SK-N-SH (cell line): ENCODE measurements at regions not wholly inside any gene's neighbourhood (a gene's known extent, or its start where the extent isn't known, plus 50 kb on each side); places are given as distances from the start of the nearest gene placed in this dataset.

Experiments
- CTCF ChIA-PET: fragments of 300-600, 350-600 bp; formaldehyde crosslinking; extraction: SDS; loops from one replicate; lab custom pipeline; 2021; lab: Yijun Ruan, JAX
- POLR2A ChIA-PET: fragments of 350-600 bp; sonication (Branson Sonifier 250); formaldehyde crosslinking; extraction: SDS; loops from one replicate; lab custom pipeline; 2020; ENCODE audit warnings: antibody characterized with exemption, inconsistent platforms; lab: Yijun Ruan, JAX
- DNase-seq: peaks from one replicate; pipeline ENCODE4 v3.0.0; 2012
- H2AFZ ChIP-seq: fragments of 200-600 bp; sonication (generic); 2 replicates; pipeline ENCODE4 v1.8.1; 2016; ENCODE audit warnings: antibody characterized with exemption, mild to moderate bottlenecking, low read depth
- H3F3A ChIP-seq: fragments of 200-600 bp; sonication (generic); replicated peaks from 2 replicates; pipeline ENCODE3; 2016; ENCODE audit warnings: antibody characterized with exemption, mild to moderate bottlenecking; ENCODE audit not compliant: insufficient read depth
- H3K27ac ChIP-seq, 2 experiments: fragments of 200-500 bp in 1 of 2; fragments of 200-600 bp in 1 of 2; sonication (Bioruptor generic) in 1 of 2; sonication (generic), shearing (Covaris generic) in 1 of 2; 2 replicates each; pipeline versions ENCODE4 v1.5.1 to v1.6.1; 2014 to 2016; ENCODE audit warnings: low read depth in 2 of 2, inconsistent platforms in 1 of 2, low read length in 1 of 2, mild to moderate bottlenecking in 1 of 2, mixed read lengths in 1 of 2
- H3K27me3 ChIP-seq: fragments of 200-600 bp; sonication (generic), shearing (Covaris generic); 2 replicates; pipeline ENCODE4 v1.6.1; 2016; ENCODE audit warnings: mixed run types; ENCODE audit not compliant: insufficient read depth
- H3K36me3 ChIP-seq, 2 experiments: fragments of 200-500 bp in 1 of 2; fragments of 200-600 bp in 1 of 2; sonication (Bioruptor generic) in 1 of 2; sonication (generic) in 1 of 2; replicated peaks in 1 of 2; 2 replicates each; pipeline versions ENCODE3 to v1.5.1; 2014 to 2016; ENCODE audit warnings: low read length in 1 of 2, mild to moderate bottlenecking in 1 of 2; ENCODE audit not compliant: insufficient read depth in 2 of 2, control insufficient read depth in 1 of 2
- H3K4me1 ChIP-seq, 2 experiments: fragments of 200-500 bp in 1 of 2; fragments of 200-600 bp in 1 of 2; sonication (Bioruptor generic) in 1 of 2; sonication (generic), shearing (Covaris generic) in 1 of 2; 2 replicates each; pipeline versions ENCODE4 v1.5.1 to v1.6.1; 2014 to 2016; ENCODE audit warnings: low read depth in 1 of 2, low read length in 1 of 2, mixed run types in 1 of 2; ENCODE audit not compliant: insufficient read depth in 2 of 2, control insufficient read depth in 1 of 2
- H3K4me2 ChIP-seq: fragments of 200-600 bp; sonication (generic), shearing (Covaris generic); 2 replicates; pipeline ENCODE4 v1.6.1; 2017; ENCODE audit warnings: mixed run types
- H3K4me3 ChIP-seq, 2 experiments: fragments of 200-500 bp in 1 of 2; fragments of 200-600 bp in 1 of 2; sonication (Bioruptor generic) in 1 of 2; sonication (generic), shearing (Covaris generic) in 1 of 2; 2 replicates each; pipeline versions ENCODE4 v1.5.1 to v1.8.1; 2014 to 2016; ENCODE audit warnings: low read depth in 2 of 2, inconsistent platforms in 1 of 2, low read length in 1 of 2, mild to moderate bottlenecking in 1 of 2, mixed read lengths in 1 of 2, moderate library complexity in 1 of 2
- H3K79me2 ChIP-seq: fragments of 200-600 bp; sonication (generic); 2 replicates; pipeline ENCODE4 v1.8.1; 2017; ENCODE audit warnings: mild to moderate bottlenecking; ENCODE audit not compliant: insufficient read depth
- H3K9ac ChIP-seq: fragments of 200-600 bp; sonication (generic); 2 replicates; pipeline ENCODE4 v1.6.1; 2017; ENCODE audit warnings: mixed run types
- H3K9me2 ChIP-seq: fragments of 200-600 bp; sonication (generic); 2 replicates; pipeline ENCODE4 v1.6.1; 2017; ENCODE audit warnings: mixed run types
- H3K9me3 ChIP-seq: fragments of 200-600 bp; sonication (generic); 2 replicates; pipeline ENCODE4 v1.6.1; 2017; ENCODE audit warnings: mixed run types, mild to moderate bottlenecking, moderate library complexity
- H4K20me1 ChIP-seq: fragments of 200-600 bp; sonication (generic); 2 replicates; pipeline ENCODE4 v1.6.1; 2017; ENCODE audit warnings: mild to moderate bottlenecking, mixed run types; ENCODE audit not compliant: insufficient read depth
- CHD2 ChIP-seq: fragments of 150-350 bp; IDR thresholded peaks from 2 replicates; pipeline ENCODE4 v1.6.1; 2018; ENCODE audit warnings: low read length; ENCODE audit not compliant: partially characterized antibody
- EP300 ChIP-seq, 2 experiments: IDR thresholded peaks; 2 replicates each; pipeline versions ENCODE4 v1.4.0 to v1.6.1; 2012; ENCODE audit warnings: borderline replicate concordance in 1 of 2, low read depth in 1 of 2, low read length in 1 of 2
- EZH2phosphoT487 ChIP-seq: fragments of 200-600 bp; sonication (generic); IDR thresholded peaks from 2 replicates; pipeline ENCODE4 v1.6.1; 2017; ENCODE audit warnings: low read depth, mixed run types, mild to moderate bottlenecking, antibody characterized with exemption, moderate library complexity, borderline replicate concordance
- FOSL2 ChIP-seq: IDR thresholded peaks from 2 replicates; pipeline ENCODE4 v1.4.0; 2012; ENCODE audit warnings: low read depth, mild to moderate bottlenecking, moderate library complexity, borderline replicate concordance
- FOXJ3 ChIP-seq: sonication (generic); formaldehyde crosslinking; IDR thresholded peaks from 2 replicates; pipeline ENCODE4 v1.5.1; 2020; ENCODE audit warnings: mild to moderate bottlenecking, missing genetic modification reagents
- FOXM1 ChIP-seq: IDR thresholded peaks from 2 replicates; pipeline ENCODE4 v1.4.0; 2012; ENCODE audit warnings: low read depth, mild to moderate bottlenecking
- GATA2 ChIP-seq: sonication (generic); formaldehyde crosslinking; IDR thresholded peaks from 2 replicates; pipeline ENCODE4 v1.5.0; 2020; ENCODE audit warnings: mild to moderate bottlenecking, missing genetic modification reagents
- JUND ChIP-seq: IDR thresholded peaks from 2 replicates; pipeline ENCODE4 v1.4.0; 2012
- MXI1 ChIP-seq: IDR thresholded peaks from 2 replicates; pipeline ENCODE4 v1.6.1; 2012; ENCODE audit warnings: mild to moderate bottlenecking, low read depth, low read length, improper control_type of control experiment
- NFIC ChIP-seq: IDR thresholded peaks from 2 replicates; pipeline ENCODE4 v1.4.0; 2012; ENCODE audit warnings: borderline replicate concordance
- RAD21 ChIP-seq: IDR thresholded peaks from 2 replicates; pipeline ENCODE4 v1.6.1; 2012; ENCODE audit warnings: mild to moderate bottlenecking, low read length
- RCOR1 ChIP-seq: fragments of 150-350 bp; IDR thresholded peaks from 2 replicates; pipeline ENCODE4 v1.6.1; 2017; ENCODE audit warnings: antibody characterized with exemption, low read length
- RFX5 ChIP-seq: IDR thresholded peaks from 2 replicates; pipeline ENCODE4 v1.6.1; 2012; ENCODE audit warnings: mild to moderate bottlenecking, improper control_type of control experiment, low read length
- RXRA ChIP-seq: IDR thresholded peaks from 2 replicates; pipeline ENCODE4 v1.4.0; 2012; ENCODE audit warnings: low read depth, mild to moderate bottlenecking, borderline replicate concordance
- SIN3A ChIP-seq: IDR thresholded peaks from 2 replicates; pipeline ENCODE4 v1.6.1; 2012; ENCODE audit warnings: low read depth, mild to moderate bottlenecking, low read length, moderate library complexity, borderline replicate concordance
- SMC3 ChIP-seq: IDR thresholded peaks from 2 replicates; pipeline ENCODE4 v1.6.1; 2012; ENCODE audit warnings: low read depth, low read length, improper control_type of control experiment
- TCF12 ChIP-seq: IDR thresholded peaks from 2 replicates; pipeline ENCODE4 v1.4.0; 2012
- WGBS: methylation state at CpG from one replicate; pipeline ENCODE4 v1.1.6; 2017; ENCODE audit warnings: low lambda C conversion rate; 5-methylcytosine and 5-hydroxymethylcytosine counted together
- TF ChIP-seq, protein P1 (sequence below): IDR thresholded peaks from 2 replicates; pipeline ENCODE4; 2012
- TF ChIP-seq, protein P2 (sequence below): fragments of 150-350 bp; IDR thresholded peaks from 2 replicates; pipeline ENCODE4 v1.6.1; 2016; ENCODE audit warnings: mild to moderate bottlenecking, low read depth, low read length
- TF ChIP-seq, protein P3 (sequence below): IDR thresholded peaks from 2 replicates; pipeline ENCODE4 v1.4.0; 2012; ENCODE audit warnings: low read depth, borderline replicate concordance

DNA sequence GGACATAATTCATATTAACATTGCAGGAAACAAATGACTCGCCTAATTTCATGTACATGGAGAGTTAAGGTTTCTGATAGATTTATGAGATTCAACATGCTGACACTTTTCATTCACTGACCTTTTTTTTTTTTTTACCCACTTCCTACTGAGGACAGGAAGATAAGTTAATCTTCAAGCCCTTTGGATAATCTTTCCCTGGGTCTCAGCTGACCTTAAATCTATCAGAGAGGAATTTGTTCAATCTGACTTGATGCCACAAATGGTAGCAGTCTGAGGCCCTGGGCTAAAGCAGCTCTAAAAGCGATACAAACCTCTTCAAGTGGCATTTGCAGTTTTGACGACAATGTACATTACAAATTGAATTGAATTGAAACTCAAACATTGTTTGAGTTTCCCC lies 493.3 kb upstream of the SORCS1 start:
- no peaks in the 10 kb centered on the region for H4K20me1 ChIP-seq
- H3K27me3 ChIP-seq = no peaks in the 10 kb centered on the region
- no peaks in the 10 kb centered on the region for H3K4me1 ChIP-seq
- no peak overlapping the region for H2AFZ ChIP-seq
- CTCF ChIA-PET = no interaction called here
- no peaks in the 10 kb centered on the region for H3K79me2 ChIP-seq
- no peaks in the 10 kb centered on the region for H3F3A ChIP-seq
- no peak overlapping the region for H3K4me3 ChIP-seq
- H3K36me3 ChIP-seq = no peaks in the 10 kb centered on the region
- no peak overlapping the region for H3K4me2 ChIP-seq
- no peaks in the 10 kb centered on the region for H3K9me2 ChIP-seq
- H3K9ac ChIP-seq = no peak overlapping the region
- H3K9me3 ChIP-seq = no peaks in the 10 kb centered on the region
- 47% methylated on average over 3 of the region's 3 CpGs for WGBS
- POLR2A ChIA-PET = no interaction called here
- no peak for DNase-seq
- no peak for TF ChIP-seq NFIC
- no peak for TF ChIP-seq RAD21
- TF ChIP-seq GATA2 (CRISPR knock-in tag) = no peak
- TF ChIP-seq FOSL2 = no peak
- TF ChIP-seq MXI1 = no peak
- no peak for TF ChIP-seq RXRA
- TF ChIP-seq FOXM1 = no peak
- TF ChIP-seq RFX5 = no peak
- TF ChIP-seq JUND = no peak
- no peak overlapping the region for H3K27ac ChIP-seq

DNA sequence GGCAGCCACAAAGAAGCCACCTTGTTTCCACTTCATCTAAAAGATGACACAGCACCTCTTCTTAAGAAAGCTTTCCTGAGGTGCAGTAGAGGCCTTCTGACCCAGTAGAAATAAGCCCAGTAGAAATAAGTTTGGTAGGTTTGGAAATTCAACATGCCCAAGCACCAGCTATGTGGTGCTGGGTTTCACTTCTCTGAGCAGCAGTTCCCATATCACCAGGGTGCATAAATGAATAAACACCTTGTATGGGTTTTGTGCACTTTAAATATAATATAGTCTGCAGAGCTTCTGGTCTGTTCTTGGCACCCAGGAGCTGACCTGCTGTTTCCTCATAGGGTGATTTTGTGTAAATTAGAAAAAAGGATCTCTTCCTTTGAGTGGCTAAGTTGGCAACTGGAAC lies 492.4 kb upstream of the SORCS1 start:
- Histone ChIP-seq H3F3A (no peaks in the 10 kb centered on the region), H3K27ac (no peak overlapping the region), H3K36me3 (no peaks in the 10 kb centered on the region)
- CTCF ChIA-PET = no interaction called here
- TF ChIP-seq, protein P1, sequence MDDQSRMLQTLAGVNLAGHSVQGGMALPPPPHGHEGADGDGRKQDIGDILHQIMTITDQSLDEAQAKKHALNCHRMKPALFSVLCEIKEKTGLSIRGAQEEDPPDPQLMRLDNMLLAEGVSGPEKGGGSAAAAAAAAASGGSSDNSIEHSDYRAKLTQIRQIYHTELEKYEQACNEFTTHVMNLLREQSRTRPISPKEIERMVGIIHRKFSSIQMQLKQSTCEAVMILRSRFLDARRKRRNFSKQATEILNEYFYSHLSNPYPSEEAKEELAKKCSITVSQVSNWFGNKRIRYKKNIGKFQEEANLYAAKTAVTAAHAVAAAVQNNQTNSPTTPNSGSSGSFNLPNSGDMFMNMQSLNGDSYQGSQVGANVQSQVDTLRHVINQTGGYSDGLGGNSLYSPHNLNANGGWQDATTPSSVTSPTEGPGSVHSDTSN = no peak
- TF ChIP-seq RAD21 (no peak), FOSL2 (no peak), SIN3A (no peak), TCF12 (no peak), MXI1 (no peak), CHD2 (no peak), RCOR1 (no peak), SMC3 (no peak), JUND (no peak), GATA2 (CRISPR knock-in tag) (no peak), EZH2phosphoT487 (no peak), EP300 (IDR thresholded peaks at IDR 0.05; ENCODE audit: borderline replicate concordance in 1 of 2, low read depth in 1 of 2, low read length in 1 of 2) (no peak), FOXJ3 (CRISPR knock-in tag) (no peak)
- TF ChIP-seq, protein P2, sequence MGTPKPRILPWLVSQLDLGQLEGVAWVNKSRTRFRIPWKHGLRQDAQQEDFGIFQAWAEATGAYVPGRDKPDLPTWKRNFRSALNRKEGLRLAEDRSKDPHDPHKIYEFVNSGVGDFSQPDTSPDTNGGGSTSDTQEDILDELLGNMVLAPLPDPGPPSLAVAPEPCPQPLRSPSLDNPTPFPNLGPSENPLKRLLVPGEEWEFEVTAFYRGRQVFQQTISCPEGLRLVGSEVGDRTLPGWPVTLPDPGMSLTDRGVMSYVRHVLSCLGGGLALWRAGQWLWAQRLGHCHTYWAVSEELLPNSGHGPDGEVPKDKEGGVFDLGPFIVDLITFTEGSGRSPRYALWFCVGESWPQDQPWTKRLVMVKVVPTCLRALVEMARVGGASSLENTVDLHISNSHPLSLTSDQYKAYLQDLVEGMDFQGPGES = no peak
- TF ChIP-seq, protein P3, sequence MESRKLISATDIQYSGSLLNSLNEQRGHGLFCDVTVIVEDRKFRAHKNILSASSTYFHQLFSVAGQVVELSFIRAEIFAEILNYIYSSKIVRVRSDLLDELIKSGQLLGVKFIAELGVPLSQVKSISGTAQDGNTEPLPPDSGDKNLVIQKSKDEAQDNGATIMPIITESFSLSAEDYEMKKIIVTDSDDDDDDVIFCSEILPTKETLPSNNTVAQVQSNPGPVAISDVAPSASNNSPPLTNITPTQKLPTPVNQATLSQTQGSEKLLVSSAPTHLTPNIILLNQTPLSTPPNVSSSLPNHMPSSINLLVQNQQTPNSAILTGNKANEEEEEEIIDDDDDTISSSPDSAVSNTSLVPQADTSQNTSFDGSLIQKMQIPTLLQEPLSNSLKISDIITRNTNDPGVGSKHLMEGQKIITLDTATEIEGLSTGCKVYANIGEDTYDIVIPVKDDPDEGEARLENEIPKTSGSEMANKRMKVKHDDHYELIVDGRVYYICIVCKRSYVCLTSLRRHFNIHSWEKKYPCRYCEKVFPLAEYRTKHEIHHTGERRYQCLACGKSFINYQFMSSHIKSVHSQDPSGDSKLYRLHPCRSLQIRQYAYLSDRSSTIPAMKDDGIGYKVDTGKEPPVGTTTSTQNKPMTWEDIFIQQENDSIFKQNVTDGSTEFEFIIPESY = no peak
- TF ChIP-seq, all 33 proteins: peak for 0
- POLR2A ChIA-PET = no interaction called here
- Histone ChIP-seq H3K4me1 (no peaks in the 10 kb centered on the region), H3K4me2 (no peak overlapping the region), H3K4me3 (no peak overlapping the region), H3K9ac (no peak overlapping the region), H3K27me3 (no peaks in the 10 kb centered on the region), H3K9me3 (no peaks in the 10 kb centered on the region), H2AFZ (no peak overlapping the region), H3K79me2 (no peaks in the 10 kb centered on the region), H3K9me2 (no peaks in the 10 kb centered on the region), H4K20me1 (no peaks in the 10 kb centered on the region)
- DNase-seq = no peak
